ENCODE measurements at regions not wholly inside any gene's neighbourhood (a gene's known extent, or its start where the extent isn't known, plus 50 kb on each side); places are given as distances from the start of the nearest gene placed in this dataset.

DNA sequence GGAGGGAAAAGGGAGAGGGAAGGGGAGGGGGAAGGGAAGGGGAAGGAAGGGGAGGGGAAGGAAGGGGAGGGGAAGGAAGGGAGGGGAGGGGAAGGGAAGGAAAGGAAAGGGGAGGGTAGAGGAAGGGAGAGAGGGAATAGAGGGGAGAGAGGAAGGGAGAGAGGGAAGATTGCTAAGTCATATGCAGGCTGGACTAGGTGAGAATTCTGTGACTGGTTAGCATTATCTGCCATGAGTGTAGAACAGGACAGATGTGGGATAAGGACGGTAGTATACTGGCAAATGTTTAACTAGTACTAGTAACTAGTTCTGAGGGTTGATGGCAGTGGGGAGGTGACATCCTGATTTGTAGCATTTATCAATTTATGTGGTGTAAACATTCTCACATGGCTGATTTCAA is 203.5 kb upstream of the RAD23B start:
- TF ChIP-seq, protein P1, sequence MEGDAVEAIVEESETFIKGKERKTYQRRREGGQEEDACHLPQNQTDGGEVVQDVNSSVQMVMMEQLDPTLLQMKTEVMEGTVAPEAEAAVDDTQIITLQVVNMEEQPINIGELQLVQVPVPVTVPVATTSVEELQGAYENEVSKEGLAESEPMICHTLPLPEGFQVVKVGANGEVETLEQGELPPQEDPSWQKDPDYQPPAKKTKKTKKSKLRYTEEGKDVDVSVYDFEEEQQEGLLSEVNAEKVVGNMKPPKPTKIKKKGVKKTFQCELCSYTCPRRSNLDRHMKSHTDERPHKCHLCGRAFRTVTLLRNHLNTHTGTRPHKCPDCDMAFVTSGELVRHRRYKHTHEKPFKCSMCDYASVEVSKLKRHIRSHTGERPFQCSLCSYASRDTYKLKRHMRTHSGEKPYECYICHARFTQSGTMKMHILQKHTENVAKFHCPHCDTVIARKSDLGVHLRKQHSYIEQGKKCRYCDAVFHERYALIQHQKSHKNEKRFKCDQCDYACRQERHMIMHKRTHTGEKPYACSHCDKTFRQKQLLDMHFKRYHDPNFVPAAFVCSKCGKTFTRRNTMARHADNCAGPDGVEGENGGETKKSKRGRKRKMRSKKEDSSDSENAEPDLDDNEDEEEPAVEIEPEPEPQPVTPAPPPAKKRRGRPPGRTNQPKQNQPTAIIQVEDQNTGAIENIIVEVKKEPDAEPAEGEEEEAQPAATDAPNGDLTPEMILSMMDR (conservative IDR thresholded peaks at IDR 0.05; ENCODE audit: low read length): no peak
- no peak for TF ChIP-seq EZH2phosphoT487 (IDR thresholded peaks at IDR 0.05; ENCODE audit: borderline replicate concordance)

All from Loucy (cell line).